Calu3 (cell line): ENCODE measurements at regions not wholly inside any gene's neighbourhood (a gene's known extent, or its start where the extent isn't known, plus 50 kb on each side); places are given as distances from the start of the nearest gene placed in this dataset.

ENCODE experiments used
- BruUV-seq: library from RNA; stranded (reverse); fragments of 400-500 nt; replicated peaks from 2 replicates; lab custom pipeline; 2021; lab: Mats Ljungman, UMichigan
- CTCF ChIA-PET: fragments of 300-600 bp; sonication (Branson Sonifier 250); formaldehyde crosslinking; loops from one replicate; lab custom pipeline; 2022; ENCODE audit warnings: antibody characterized with exemption; lab: Charles Lee
- DNase-seq: peaks from one replicate; pipeline ENCODE4 v3.0.0; 2022
- H3K27ac Mint-ChIP-seq: one replicate; pipeline ENCODE4 v1.8.0; 2022; ENCODE audit warnings: mixed read lengths; ENCODE audit not compliant: unreplicated experiment
- H3K27me3 Mint-ChIP-seq: one replicate; pipeline ENCODE4 v1.8.0; 2022; ENCODE audit warnings: mixed read lengths; ENCODE audit not compliant: unreplicated experiment
- H3K36me3 Mint-ChIP-seq: one replicate; pipeline ENCODE4 v1.8.0; 2022; ENCODE audit warnings: mild to moderate bottlenecking, moderate library complexity, mixed read lengths; ENCODE audit not compliant: insufficient read depth, unreplicated experiment
- H3K4me1 Mint-ChIP-seq: one replicate; pipeline ENCODE4 v1.8.0; 2022; ENCODE audit warnings: mild to moderate bottlenecking, low read depth, mixed read lengths; ENCODE audit not compliant: unreplicated experiment
- H3K4me3 Mint-ChIP-seq: one replicate; pipeline ENCODE4 v1.8.0; 2022; ENCODE audit warnings: mild to moderate bottlenecking, low read depth, moderate library complexity, mixed read lengths; ENCODE audit not compliant: unreplicated experiment
- H3K9me3 Mint-ChIP-seq: one replicate; pipeline ENCODE4 v1.8.0; 2022; ENCODE audit warnings: low read depth, mixed read lengths; ENCODE audit not compliant: unreplicated experiment
- intact Hi-C: fragments of 100-400 bp; cut with micrococcal nuclease; formaldehyde crosslinking; loops from one replicate; pipeline ENCODE4 v1.10.0; 2022; ENCODE audit not compliant: unreplicated experiment
- TF ChIP-seq, protein P1 (sequence below): fragments of 200-600 bp; IDR thresholded peaks from one replicate; pipeline ENCODE4 v1.8.0; 2022; ENCODE audit warnings: antibody characterized with exemption; ENCODE audit not compliant: unreplicated experiment

DNA sequence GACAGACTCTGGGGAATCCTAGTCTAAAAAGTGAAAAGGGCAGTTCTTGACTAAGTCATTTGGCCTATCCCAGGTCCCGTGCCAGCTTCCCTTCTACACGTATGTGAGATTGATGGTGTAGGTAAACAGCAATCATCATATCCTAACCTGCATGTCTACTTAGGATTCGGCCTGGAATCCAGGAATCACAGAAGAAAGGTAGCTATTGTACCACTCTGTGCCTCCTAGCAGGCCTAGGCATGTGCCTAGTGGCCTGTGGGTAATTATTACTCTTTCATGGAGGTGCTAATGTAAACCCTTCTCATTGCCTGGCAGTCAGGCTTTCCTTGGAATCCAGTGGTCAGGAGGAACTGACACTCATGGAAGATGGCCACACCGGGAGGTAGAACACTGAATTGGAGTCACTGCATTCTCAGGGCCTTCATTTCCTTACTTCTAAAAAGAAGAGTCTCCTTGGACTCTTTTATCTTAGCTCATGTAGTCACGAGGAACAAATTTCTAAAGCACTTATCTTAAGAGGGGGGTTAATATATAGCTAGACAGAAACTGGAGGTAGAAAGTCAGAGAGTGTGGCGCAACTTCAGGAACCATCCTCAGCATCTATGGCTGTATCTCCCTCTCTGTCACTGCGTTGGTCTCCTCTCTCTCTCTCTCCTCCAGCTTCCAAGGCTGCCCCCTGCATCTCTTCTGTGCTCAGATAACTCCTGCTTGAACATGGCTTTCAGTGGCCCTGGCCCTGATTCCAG is 122.5 kb downstream of the C1GALT1 start:
- no peak overlapping the region for H3K4me3 Mint-ChIP-seq
- no TSS peak for BruUV-seq
- intact Hi-C loops, result no loop called here
- no peaks in the 10 kb centered on the region for H3K27me3 Mint-ChIP-seq
- no peak for DNase-seq
- H3K27ac Mint-ChIP-seq, result no peak overlapping the region
- no peaks in the 10 kb centered on the region for H3K36me3 Mint-ChIP-seq
- TF ChIP-seq, protein P1, sequence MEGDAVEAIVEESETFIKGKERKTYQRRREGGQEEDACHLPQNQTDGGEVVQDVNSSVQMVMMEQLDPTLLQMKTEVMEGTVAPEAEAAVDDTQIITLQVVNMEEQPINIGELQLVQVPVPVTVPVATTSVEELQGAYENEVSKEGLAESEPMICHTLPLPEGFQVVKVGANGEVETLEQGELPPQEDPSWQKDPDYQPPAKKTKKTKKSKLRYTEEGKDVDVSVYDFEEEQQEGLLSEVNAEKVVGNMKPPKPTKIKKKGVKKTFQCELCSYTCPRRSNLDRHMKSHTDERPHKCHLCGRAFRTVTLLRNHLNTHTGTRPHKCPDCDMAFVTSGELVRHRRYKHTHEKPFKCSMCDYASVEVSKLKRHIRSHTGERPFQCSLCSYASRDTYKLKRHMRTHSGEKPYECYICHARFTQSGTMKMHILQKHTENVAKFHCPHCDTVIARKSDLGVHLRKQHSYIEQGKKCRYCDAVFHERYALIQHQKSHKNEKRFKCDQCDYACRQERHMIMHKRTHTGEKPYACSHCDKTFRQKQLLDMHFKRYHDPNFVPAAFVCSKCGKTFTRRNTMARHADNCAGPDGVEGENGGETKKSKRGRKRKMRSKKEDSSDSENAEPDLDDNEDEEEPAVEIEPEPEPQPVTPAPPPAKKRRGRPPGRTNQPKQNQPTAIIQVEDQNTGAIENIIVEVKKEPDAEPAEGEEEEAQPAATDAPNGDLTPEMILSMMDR, result no peak
- no peaks in the 10 kb centered on the region for H3K9me3 Mint-ChIP-seq
- peaks cover 13% of the 10 kb centered on the region for H3K4me1 Mint-ChIP-seq
- CTCF ChIA-PET, result interaction anchor here (0.5 to 1.1 kb wide), 3 partner anchors 11 to 296 kb away, joined by 3 to 4 read pairs (median 4); no protein-coding TSS in a partner anchor

DNA sequence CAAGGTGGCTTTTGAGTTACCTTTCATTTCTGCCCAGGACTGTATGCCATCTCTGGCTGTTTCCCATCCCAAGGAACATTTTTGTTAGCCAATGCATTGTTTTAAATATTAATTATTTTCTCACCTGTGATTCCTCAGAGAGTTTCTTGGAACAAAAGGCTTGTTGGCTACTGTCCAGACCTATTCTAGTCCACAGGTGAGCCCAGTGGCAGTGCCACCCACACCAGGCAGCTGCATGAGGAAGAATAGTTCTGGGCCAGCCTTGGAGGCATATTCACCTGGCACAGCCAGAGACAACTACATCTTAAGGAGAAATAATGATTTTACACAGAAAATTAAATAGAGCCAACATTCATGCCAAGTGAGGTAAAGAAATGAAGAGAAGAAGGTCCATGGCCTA is 123.9 kb downstream of the C1GALT1 start:
- Mint-ChIP-seq H3K4me1 (peaks cover 21% of the 10 kb centered on the region), H3K9me3 (no peaks in the 10 kb centered on the region), H3K27me3 (no peaks in the 10 kb centered on the region), H3K36me3 (no peaks in the 10 kb centered on the region), H3K4me3 (no peak overlapping the region), H3K27ac (no peak overlapping the region)
- CTCF ChIA-PET, result interaction anchor here (0.8 kb wide), 1 partner anchor 14 kb away, joined by 3 read pairs; no protein-coding TSS in a partner anchor
- TF ChIP-seq, protein P1, result no peak
- intact Hi-C loops, result no loop called here
- no peak for DNase-seq
- BruUV-seq, result no TSS peak
